GM12865 (cell line): ENCODE measurements at regions not wholly inside any gene's neighbourhood (a gene's known extent, or its start where the extent isn't known, plus 50 kb on each side); places are given as distances from the start of the nearest gene placed in this dataset.
A peak's percentile ranks its signal among the peaks of the same experiment; 100 is the strongest.

Experiments
- DNase-seq: peaks from one replicate; pipeline ENCODE4 v3.0.0; 2010; ENCODE audit warnings: low read depth
- H3K4me3 ChIP-seq: 2 replicates; pipeline ENCODE4 v1.5.1; 2011; ENCODE audit warnings: mild to moderate bottlenecking, low read depth, low read length, control low read depth
- CTCF ChIP-seq: IDR thresholded peaks from 2 replicates; pipeline ENCODE4 v1.5.1; 2011; ENCODE audit warnings: low read length, control low read depth, low read depth, inconsistent platforms; ENCODE audit not compliant: insufficient read depth; ENCODE audit errors: missing control alignments

GRCh38 chr12:125233319-125233718 is 168.1 kb downstream of the AACS start:
- TF ChIP-seq CTCF, result no peak
- H3K4me3 ChIP-seq, result no peak overlapping the region
- no peak for DNase-seq

- DNase-seq, result no peak
- TF ChIP-seq CTCF, result no peak
- no peak overlapping the region for H3K4me3 ChIP-seq
These were observed 174.3 kb downstream of the AACS start for GRCh38 chr12:125239563-125239962.

- H3K4me3 ChIP-seq, result no peak overlapping the region
- no peak for TF ChIP-seq CTCF
- no peak for DNase-seq
These were observed 175.5 kb downstream of the AACS start for GRCh38 chr12:125240717-125241116.

GRCh38 chr12:125243811-125244210 is 178.6 kb downstream of the AACS start:
- no peak for TF ChIP-seq CTCF
- DNase-seq, result no peak
- H3K4me3 ChIP-seq, result no peak overlapping the region

- no peak for TF ChIP-seq CTCF
- no peak for DNase-seq
- no peak overlapping the region for H3K4me3 ChIP-seq
These were observed 179.1 kb downstream of the AACS start for GRCh38 chr12:125244338-125244737.

- no peak for DNase-seq
- no peak overlapping the region for H3K4me3 ChIP-seq
- no peak for TF ChIP-seq CTCF
These were observed 180.6 kb downstream of the AACS start for GRCh38 chr12:125245581-125246557.

GRCh38 chr12:125247477-125247876 is 182.2 kb downstream of the AACS start:
- peak; percentile 3 for DNase-seq
- no peak overlapping the region for H3K4me3 ChIP-seq
- TF ChIP-seq CTCF, result no peak
